Thyroid gland (tissue), 4 donors: ENCODE measurements at regions not wholly inside any gene's neighbourhood (a gene's known extent, or its start where the extent isn't known, plus 50 kb on each side); places are given as distances from the start of the nearest gene placed in this dataset.

Experiments used
- DNase-seq, 2 donors: peaks; one replicate each; pipeline ENCODE4 v3.0.0-alpha.2; 2019
- H3K27ac ChIP-seq, 3 donors: fragments of 200-600 bp; sonication (generic); 1 replicate in 2 of 3; 2 replicates in 1 of 3; pipeline ENCODE4 v1.5.1; 2016 to 2019; ENCODE audit warnings: mild to moderate bottlenecking in 1 of 3, moderate library complexity in 1 of 3
- H3K27me3 ChIP-seq: fragments of 200-600 bp; sonication (generic); one replicate; pipeline ENCODE4 v1.5.1; 2019
- H3K36me3 ChIP-seq, 2 donors: fragments of 200-600 bp; sonication (generic); one replicate each; pipeline ENCODE4 v1.5.1; 2016 to 2019
- H3K4me1 ChIP-seq, 2 donors: fragments of 200-600 bp; sonication (generic); one replicate each; pipeline ENCODE4 v1.5.1; 2017 to 2019
- H3K4me3 ChIP-seq, 3 donors: fragments of 200-600 bp; sonication (generic); replicated peaks in 1 of 3; 1 replicate in 2 of 3; 2 replicates in 1 of 3; pipeline ENCODE4 v1.5.1; 2016; ENCODE audit warnings: mild to moderate bottlenecking in 1 of 3
- H3K9me3 ChIP-seq: fragments of 200-600 bp; sonication (generic); one replicate; pipeline ENCODE4 v1.5.1; 2017
- CTCF ChIP-seq, 6 experiments: fragments of 200-600 bp in 3 of 6; fragments of 450-650 bp in 3 of 6; sonication (generic) in 3 of 6; IDR thresholded peaks; one replicate each; pipeline ENCODE4 v1.5.1; 2016 to 2019; ENCODE audit warnings: antibody characterized with exemption in 6 of 6, mild to moderate bottlenecking in 2 of 6, inconsistent platforms in 1 of 6, moderate library complexity in 1 of 6
- POLR2A ChIP-seq, 2 donors: fragments of 450-650 bp; IDR thresholded peaks; one replicate each; pipeline ENCODE4 v1.6.1; 2017; ENCODE audit warnings: antibody characterized with exemption in 2 of 2, mild to moderate bottlenecking in 2 of 2, moderate library complexity in 1 of 2
- WGBS, 2 donors: methylation state at CpG; one replicate each; pipeline ENCODE4 v1.1.5; 2017; 5-methylcytosine and 5-hydroxymethylcytosine counted together
- intact Hi-C: fragments of 100-400 bp; cut with DNase I; formaldehyde crosslinking; loops from one replicate; pipeline ENCODE4 v1.15.1; 2023

- intact Hi-C loops: no loop called here
- TF ChIP-seq CTCF (IDR thresholded peaks at IDR 0.05) (no peak), POLR2A (IDR thresholded peaks at IDR 0.05) (no peak)
- Histone ChIP-seq H3K9me3 (no peaks in the 10 kb centered on the region), H3K27ac (no peak overlapping the region), H3K27me3 (no peaks in the 10 kb centered on the region), H3K36me3 (no peaks in the 10 kb centered on the region), H3K4me3 (no peak overlapping the region), H3K4me1 (no peaks in the 10 kb centered on the region)
- no peak for DNase-seq
- WGBS, 2 donors: 83 to 88% methylated on average over 5 of the region's 5 CpGs
Measured at GRCh38 chr2:234852941-234853340, 98.9 kb upstream of the SH3BP4 start.

GRCh38 chr2:234852035-234852434 is 99.8 kb upstream of the SH3BP4 start:
- TF ChIP-seq CTCF (IDR thresholded peaks at IDR 0.05) (no peak), POLR2A (IDR thresholded peaks at IDR 0.05) (no peak)
- WGBS, 2 donors: 82 to 95% methylated on average over 1 of the region's 1 CpG

GRCh38 chr2:234851451-234851850 is 100.4 kb upstream of the SH3BP4 start:
- H3K27ac ChIP-seq: no peak overlapping the region
- H3K9me3 ChIP-seq: no peaks in the 10 kb centered on the region
- 91 to 93% methylated on average over 5 of the region's 5 CpGs for WGBS, 2 donors
- no peaks in the 10 kb centered on the region for H3K27me3 ChIP-seq
- DNase-seq: no peak
- no peak overlapping the region for H3K4me3 ChIP-seq
- no peaks in the 10 kb centered on the region for H3K36me3 ChIP-seq
- intact Hi-C loops: no loop called here
- H3K4me1 ChIP-seq: no peaks in the 10 kb centered on the region
- TF ChIP-seq POLR2A (IDR thresholded peaks at IDR 0.05): no peak
- TF ChIP-seq CTCF (IDR thresholded peaks at IDR 0.05): no peak

More at GRCh38 chr2:234852035-234852434, 99.8 kb upstream of the SH3BP4 start:
- H3K27me3 ChIP-seq: no peaks in the 10 kb centered on the region
- DNase-seq: no peak
- H3K4me1 ChIP-seq: no peaks in the 10 kb centered on the region
- H3K36me3 ChIP-seq: no peaks in the 10 kb centered on the region
- no peaks in the 10 kb centered on the region for H3K9me3 ChIP-seq
- intact Hi-C loops: no loop called here
- no peak overlapping the region for H3K4me3 ChIP-seq
- H3K27ac ChIP-seq: no peak overlapping the region

DNA sequence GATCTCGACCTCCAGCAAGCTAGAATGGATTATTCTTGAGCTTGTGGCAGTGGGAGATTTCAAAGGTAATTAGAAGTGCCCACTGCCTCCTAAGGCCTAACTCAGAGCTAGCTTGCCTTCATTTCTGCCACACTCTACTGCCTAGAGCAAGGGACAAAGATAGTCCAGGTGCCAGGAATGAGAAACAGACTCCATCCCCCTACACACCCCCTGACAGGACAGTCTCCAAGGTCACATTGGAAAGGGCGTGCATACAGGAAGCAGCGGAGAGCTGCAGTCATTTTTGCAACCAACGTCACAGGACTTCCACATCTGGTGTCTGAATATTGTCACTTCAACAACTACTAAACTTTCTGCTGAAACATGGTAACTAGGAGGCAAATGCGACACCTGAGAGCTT is 101.0 kb upstream of the SH3BP4 start:
- TF ChIP-seq CTCF (IDR thresholded peaks at IDR 0.05) (no peak), POLR2A (IDR thresholded peaks at IDR 0.05) (no peak)
- intact Hi-C loops: no loop called here
- DNase-seq: no peak
- Histone ChIP-seq H3K9me3 (no peaks in the 10 kb centered on the region), H3K4me1 (no peaks in the 10 kb centered on the region), H3K27me3 (no peaks in the 10 kb centered on the region), H3K27ac (no peak overlapping the region), H3K36me3 (no peaks in the 10 kb centered on the region), H3K4me3 (no peak overlapping the region)
- WGBS, 2 donors: 89 to 91% methylated on average over 4 to 5 of the region's 5 CpGs

DNA sequence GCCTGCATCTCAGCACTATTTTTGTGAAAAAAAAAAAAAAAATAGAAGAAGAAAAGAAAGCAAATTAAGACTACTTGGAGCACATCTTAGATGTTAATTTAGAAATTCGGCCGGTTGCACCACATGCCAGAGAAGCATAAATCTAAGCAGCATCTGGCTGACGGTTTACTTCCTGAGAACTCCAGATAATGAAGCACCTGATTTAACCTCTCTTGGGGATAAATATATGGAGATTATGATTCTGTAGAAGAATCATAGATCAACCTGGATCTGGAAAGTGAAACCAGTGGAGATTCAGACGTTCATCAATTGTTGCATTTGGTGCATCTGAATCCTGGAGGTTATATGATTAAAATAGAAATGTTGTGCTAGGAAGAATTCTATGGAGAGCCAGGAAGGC is 102.1 kb upstream of the SH3BP4 start:
- intact Hi-C loops: no loop called here
- H3K27me3 ChIP-seq: no peaks in the 10 kb centered on the region
- H3K9me3 ChIP-seq: no peaks in the 10 kb centered on the region
- DNase-seq: no peak
- H3K4me1 ChIP-seq: no peaks in the 10 kb centered on the region
- TF ChIP-seq CTCF (IDR thresholded peaks at IDR 0.05) (no peak), POLR2A (IDR thresholded peaks at IDR 0.05) (no peak)
- 88 to 92% methylated on average over 4 of the region's 4 CpGs for WGBS, 2 donors
- no peaks in the 10 kb centered on the region for H3K36me3 ChIP-seq
- H3K4me3 ChIP-seq: no peak overlapping the region
- no peak overlapping the region for H3K27ac ChIP-seq
